ENCODE measurements at regions not wholly inside any gene's neighbourhood (a gene's known extent, or its start where the extent isn't known, plus 50 kb on each side); places are given as distances from the start of the nearest gene placed in this dataset.

- TF ChIP-seq, protein P1, sequence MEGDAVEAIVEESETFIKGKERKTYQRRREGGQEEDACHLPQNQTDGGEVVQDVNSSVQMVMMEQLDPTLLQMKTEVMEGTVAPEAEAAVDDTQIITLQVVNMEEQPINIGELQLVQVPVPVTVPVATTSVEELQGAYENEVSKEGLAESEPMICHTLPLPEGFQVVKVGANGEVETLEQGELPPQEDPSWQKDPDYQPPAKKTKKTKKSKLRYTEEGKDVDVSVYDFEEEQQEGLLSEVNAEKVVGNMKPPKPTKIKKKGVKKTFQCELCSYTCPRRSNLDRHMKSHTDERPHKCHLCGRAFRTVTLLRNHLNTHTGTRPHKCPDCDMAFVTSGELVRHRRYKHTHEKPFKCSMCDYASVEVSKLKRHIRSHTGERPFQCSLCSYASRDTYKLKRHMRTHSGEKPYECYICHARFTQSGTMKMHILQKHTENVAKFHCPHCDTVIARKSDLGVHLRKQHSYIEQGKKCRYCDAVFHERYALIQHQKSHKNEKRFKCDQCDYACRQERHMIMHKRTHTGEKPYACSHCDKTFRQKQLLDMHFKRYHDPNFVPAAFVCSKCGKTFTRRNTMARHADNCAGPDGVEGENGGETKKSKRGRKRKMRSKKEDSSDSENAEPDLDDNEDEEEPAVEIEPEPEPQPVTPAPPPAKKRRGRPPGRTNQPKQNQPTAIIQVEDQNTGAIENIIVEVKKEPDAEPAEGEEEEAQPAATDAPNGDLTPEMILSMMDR (IDR thresholded peaks at IDR 0.05): no peak
- TF ChIP-seq POLR2A (IDR thresholded peaks at IDR 0.05): no peak
Observed at GRCh38 chr11:19604679-19605375, 107.8 kb upstream of the NAV2 start.

Measured in adrenal gland (tissue), 5 donors.